ENCODE measurements at regions not wholly inside any gene's neighbourhood (a gene's known extent, or its start where the extent isn't known, plus 50 kb on each side); places are given as distances from the start of the nearest gene placed in this dataset.
"Not testable (repeated sequence)": the region's sequence is repeated elsewhere in the genome, so short reads cannot be mapped to it uniquely, and the experiment has no call there.

DNA sequence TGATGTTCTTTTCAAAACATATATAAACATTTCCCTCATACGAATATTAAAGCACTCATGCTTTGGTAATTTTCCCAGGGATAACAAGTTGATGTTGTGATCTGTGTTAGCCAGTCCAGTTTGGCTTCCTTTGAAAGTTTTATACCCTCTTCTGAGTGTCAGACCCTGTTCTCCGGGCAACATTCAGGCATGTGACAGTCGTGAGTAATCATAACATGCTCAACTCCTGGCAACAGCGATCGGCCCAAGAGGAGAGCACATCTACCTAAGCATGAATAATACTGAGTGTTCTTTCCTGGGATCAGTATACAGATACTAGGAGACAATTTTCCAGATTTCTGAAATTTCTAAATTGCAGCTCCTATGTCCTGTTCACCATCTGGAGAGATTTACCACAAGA, 1086.4 kb downstream of the CDH8 start:
- no peak for DNase-seq

DNA sequence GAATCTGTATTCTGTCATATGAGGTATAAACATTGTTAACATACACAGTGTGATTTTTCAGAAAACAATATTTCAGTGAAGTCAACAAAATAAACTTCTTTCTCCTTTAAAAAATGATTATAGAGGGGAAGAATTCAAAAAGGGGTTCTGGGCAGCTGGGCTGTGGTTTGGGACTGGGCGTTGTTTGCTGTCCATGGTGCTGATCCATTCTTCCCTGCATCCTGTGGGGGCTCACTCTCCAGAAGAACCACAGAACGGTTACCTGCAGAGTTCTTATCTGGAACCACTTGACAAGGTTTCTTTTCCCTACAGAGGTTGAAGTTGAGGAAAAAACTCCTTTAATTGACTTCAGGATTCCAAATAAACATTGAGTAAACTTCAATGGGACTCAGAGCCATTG, 1091.0 kb downstream of the CDH8 start:
- DNase-seq: no peak

- not testable (repeated sequence) for DNase-seq
These were observed 1100.0 kb downstream of the CDH8 start for GRCh38 chr16:60936189-60936588.

DNA sequence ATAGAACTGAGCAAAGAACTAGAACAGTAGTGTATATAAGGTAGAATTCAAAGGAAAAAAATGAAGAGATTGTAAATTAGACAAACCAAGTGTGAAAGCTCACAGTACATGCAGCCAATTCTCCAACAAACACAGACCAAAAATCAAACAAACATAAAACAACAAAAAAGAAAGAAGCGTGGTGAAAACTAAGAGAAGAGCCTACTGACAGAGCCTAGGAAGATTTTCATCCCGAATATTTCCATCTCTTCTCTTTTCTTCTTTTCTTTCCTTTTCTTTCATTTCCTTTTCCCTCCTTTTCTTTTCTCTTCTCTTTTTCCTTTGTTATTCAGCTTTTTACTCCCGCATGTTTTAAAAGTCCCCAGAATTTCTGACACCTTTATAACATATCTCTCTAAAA, 1103.6 kb downstream of the CDH8 start:
- DNase-seq: no peak

DNA sequence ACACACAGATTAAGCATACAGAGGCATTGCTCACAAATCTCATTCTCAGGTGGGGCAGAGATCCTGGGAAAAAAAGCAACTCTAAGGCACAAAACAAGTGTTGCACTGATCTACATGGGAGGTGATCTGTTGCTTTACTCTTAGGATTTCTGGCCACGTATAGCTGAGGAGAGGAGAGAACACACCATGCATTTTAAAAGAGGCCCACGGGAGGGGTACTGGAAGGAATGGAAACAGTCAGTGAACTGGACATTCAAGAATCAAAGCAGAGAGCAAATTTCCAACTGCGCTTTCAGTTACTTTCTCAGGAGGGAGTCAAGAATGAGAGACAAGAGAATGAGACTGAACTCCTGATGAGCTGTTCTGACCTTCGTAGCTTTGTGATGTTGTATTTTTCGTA, 1105.9 kb downstream of the CDH8 start:
- no peak for DNase-seq

DNA sequence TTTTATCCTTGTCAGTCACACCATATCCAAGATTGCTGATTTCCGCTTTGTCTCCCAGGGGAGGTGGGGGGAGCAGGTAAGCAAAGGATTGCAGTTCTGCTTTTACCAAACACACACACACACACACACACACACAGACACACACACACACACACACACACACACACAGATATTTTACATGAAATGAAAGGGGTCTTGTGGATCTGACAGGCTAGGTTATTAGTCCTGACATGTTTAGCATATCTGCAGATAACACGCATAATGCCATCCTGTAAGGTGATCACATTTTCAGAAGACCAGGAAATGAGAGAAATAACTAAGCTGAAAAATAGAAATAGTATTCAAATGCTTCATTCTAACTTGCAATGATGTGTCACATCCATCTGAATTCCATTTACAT, 1113.3 kb downstream of the CDH8 start:
- no peak for DNase-seq

GRCh38 chr16:60914334-60914733, 1121.9 kb downstream of the CDH8 start:
- no peak for DNase-seq

- no peak for DNase-seq
These were observed 1128.6 kb downstream of the CDH8 start for GRCh38 chr16:60907645-60908044.

DNA sequence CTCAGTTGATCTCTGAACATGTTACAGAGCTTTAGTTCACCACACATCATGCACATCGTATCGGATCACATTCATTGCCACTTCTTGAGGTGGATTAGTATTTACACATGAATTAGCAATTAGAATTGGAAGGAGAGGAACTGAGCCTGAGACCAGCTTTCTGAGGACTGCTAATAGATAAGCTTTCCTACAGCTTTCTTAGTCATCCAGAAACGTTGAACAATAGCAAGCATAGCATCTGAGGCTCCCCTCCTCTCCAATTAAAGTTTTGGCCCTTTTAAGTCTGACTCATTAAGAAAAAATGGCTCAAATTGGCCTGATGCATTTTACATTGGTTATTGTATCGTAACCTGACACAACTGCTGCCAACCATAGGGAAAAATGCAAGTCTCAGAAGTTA, 1130.4 kb downstream of the CDH8 start:
- DNase-seq: no peak

DNA sequence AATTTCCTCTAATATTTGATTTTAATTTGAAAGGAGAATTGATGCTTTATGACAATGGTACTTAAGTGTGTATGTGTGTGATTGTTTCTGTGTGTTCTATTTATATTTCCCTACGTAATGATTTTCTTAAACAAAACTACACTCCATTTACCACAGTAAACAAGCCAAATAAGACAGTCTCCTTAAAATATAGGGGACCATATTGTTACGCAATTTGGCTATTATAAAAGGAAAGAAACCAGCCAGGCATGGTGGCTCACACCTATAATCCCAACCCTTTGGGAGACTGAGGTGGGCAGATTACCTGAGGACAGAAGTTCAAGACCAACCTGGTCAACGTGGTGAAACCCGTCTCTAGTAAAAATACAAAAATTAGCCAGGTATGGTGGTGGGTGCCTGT, 1134.1 kb downstream of the CDH8 start:
- DNase-seq: no peak

- no peak for DNase-seq
These were observed 1153.4 kb downstream of the CDH8 start for GRCh38 chr16:60882816-60883215.

GRCh38 chr16:60852635-60853034, 1183.6 kb downstream of the CDH8 start:
- DNase-seq: no peak

- no peak for DNase-seq
These were observed 1214.6 kb downstream of the CDH8 start for GRCh38 chr16:60821661-60822060.

- no peak for DNase-seq
These were observed 1215.9 kb downstream of the CDH8 start for GRCh38 chr16:60820361-60820760.

DNA sequence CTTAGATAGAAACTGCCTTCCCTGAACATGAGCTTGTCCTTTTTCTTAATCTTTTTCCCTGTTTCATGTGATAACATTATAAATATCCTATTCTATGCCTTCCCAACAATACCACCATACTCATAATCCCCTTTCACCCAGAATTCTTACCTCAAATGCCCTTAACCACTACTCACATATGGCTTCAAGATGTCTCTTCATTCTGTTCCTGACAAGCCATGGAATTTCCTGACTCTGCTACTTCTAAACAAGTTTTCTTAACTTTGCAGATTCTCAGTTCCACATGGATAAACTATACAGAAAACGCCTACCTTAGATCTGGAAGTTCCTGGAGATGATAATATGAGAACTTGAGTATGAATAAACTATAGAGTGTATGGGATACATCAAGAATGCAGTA, 1217.8 kb downstream of the CDH8 start:
- no peak for DNase-seq

- no peak for DNase-seq
These were observed 1219.8 kb downstream of the CDH8 start for GRCh38 chr16:60816461-60816860.

- DNase-seq: no peak
These were observed 1220.4 kb downstream of the CDH8 start for GRCh38 chr16:60815865-60816264.

GRCh38 chr16:60815033-60815432, 1221.2 kb downstream of the CDH8 start:
- no peak for DNase-seq

DNA sequence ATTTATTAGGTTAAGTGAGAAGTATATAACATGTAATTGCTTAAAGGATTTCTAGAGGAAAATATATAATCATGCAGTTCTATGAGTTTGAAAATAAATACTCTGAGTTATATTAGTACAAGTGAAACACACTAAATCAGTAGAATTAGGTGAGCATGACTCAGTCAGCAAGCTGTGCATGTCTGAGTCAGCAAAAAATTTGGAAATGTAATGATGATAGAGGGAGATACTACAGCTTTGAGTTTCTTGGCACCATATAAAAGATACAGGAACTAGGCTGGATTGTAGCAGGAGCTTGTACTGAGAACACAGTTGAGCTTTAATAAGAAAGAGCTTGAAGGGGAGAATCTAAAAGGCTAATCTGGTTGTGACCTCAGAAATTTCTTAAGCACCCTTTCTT, 1224.6 kb downstream of the CDH8 start:
- DNase-seq: no peak

GRCh38 chr16:60811051-60811608, 1225.1 kb downstream of the CDH8 start:
- DNase-seq: no peak

GRCh38 chr16:60810250-60810649, 1226.0 kb downstream of the CDH8 start:
- no peak for DNase-seq

GRCh38 chr16:60792437-60792836, 1243.8 kb downstream of the CDH8 start:
- DNase-seq: no peak

DNA sequence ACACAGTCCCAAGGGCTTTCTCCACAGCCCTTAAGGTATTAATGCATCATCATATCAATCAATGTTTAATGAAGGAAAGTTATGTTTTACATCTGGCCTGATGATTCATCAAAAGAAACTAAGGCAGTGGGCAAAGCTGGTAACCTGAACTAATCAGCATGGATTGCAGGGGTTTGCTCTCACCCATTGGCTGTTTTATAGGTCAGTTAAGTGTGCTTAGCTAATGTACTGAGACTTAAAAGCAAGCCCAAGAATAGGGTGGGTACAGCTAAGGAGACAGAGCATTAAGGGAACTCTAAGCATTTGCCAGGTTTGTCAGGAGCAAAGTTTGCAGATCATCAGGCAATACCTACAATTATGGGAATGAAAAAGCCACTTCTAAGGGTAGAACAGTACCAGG, 1247.6 kb downstream of the CDH8 start:
- no peak for DNase-seq

- no peak for DNase-seq
These were observed 1260.0 kb downstream of the CDH8 start for GRCh38 chr16:60776281-60776680.

DNA sequence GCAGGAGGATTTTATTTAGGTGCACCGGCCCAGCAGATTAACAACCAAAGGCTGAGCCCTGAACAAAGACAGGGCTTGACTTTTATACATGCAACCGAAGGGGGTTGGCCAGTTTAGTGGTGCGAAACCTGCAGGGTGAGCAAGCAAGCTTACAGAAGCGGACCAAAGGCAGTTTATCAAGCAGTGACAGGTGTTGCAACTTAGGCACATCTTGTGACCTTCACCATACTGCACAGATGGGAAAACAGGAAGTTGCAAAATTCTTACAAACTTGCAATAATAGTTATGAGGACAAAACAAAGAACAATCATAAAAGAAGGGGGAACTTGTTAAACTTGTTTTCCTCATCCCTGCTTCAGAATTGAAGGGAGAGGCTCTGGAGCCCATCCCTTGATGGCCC, 1265.1 kb downstream of the CDH8 start:
- no peak for DNase-seq

DNA sequence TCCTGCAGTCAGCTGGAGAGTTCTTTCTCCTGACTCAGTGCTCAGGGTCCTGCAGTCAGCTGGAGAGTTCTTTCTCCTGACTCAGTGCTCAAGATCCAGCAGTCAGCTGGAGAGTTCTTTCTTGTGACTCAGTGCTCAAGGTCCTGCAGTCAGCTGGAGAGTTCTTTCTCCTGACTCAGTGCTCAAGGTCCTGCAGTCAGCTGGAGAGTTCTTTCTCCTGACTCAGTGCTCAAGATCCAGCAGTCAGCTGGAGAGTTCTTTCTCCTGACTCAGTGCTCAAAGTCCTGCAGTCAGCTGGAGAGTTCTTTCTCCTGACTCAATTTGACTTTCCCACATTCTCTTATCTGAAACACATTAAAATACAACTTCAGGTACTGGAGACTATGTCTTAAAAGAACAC, 1265.9 kb downstream of the CDH8 start:
- DNase-seq: not testable (repeated sequence)
